ENCODE measurements at regions not wholly inside any gene's neighbourhood (a gene's known extent, or its start where the extent isn't known, plus 50 kb on each side); places are given as distances from the start of the nearest gene placed in this dataset.

GRCh38 chr19:30145467-30145866 is 203.4 kb downstream of the URI1 start:
- no peak for TF ChIP-seq CTCF (IDR thresholded peaks at IDR 0.05)
- no peak for TF ChIP-seq EZH2 (IDR thresholded peaks at IDR 0.05; ENCODE audit: borderline replicate concordance, insufficient read depth, low read depth, low read length, poor library complexity, severe bottlenecking)
